ENCODE measurements at regions not wholly inside any gene's neighbourhood (a gene's known extent, or its start where the extent isn't known, plus 50 kb on each side); places are given as distances from the start of the nearest gene placed in this dataset.

GRCh38 chr4:19146038-19146437, 1105.7 kb upstream of the SLIT2 start:
- H3K4me3 Mint-ChIP-seq, result no peak overlapping the region
- H3K9me3 Mint-ChIP-seq, result peaks cover 11 to 27% of the 10 kb centered on the region in 2 donors
- no peak for DNase-seq

DNA sequence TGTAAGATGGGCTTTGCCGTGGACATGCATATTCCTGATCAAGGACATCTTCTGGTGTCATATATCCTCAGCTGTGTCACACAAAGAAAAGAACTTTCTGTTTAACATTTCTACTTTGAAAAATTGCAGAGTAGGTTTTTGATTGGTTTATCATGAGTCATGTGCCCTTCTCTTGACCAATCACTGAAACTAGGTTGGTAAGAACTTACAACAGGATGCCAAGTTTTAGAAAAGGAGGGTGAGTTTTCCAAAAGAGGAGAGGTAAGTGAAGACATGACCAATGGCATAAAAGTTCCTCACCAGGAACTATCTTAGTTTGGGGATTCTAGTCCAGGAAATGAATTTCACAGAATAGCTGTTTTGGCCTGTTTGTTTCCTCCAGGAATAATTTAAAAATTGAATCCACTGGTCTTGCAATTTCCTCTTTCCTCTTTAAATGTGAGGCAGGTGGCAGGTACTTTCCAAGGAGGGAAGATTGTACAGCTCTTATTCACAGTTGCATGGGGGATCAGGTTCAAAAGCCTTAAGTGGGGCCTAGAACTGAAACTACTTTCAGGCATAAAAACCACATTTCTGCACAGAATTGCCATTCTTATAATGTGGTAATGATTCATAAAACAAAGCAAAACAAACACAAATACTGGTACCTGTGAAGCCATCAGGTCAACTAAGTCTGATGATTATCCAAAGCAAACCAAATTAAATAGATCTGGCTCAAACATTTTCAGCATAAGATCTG, 1114.5 kb upstream of the LCORL start:
- no peaks in the 10 kb centered on the region for H3K4me1 Mint-ChIP-seq (ENCODE audit: low read depth in 2 of 2)
- ATAC-seq (replicated peaks) (no peak), DNase-seq (no peak)
- H3K4me3 Mint-ChIP-seq, result no peak overlapping the region
- peaks cover 0 to 8% of the 10 kb centered on the region in 2 donors for H3K9me3 Mint-ChIP-seq
- H3K36me3 Mint-ChIP-seq (ENCODE audit: insufficient read depth), result no peaks in the 10 kb centered on the region
- H3K27ac Mint-ChIP-seq, result no peak overlapping the region
- no peaks in the 10 kb centered on the region for H3K27me3 Mint-ChIP-seq

More at GRCh38 chr4:19146038-19146437, 1105.7 kb upstream of the SLIT2 start:
- Mint-ChIP-seq H3K4me1 (ENCODE audit: low read depth in 2 of 2) (no peaks in the 10 kb centered on the region), H3K27me3 (no peaks in the 10 kb centered on the region), H3K36me3 (ENCODE audit: insufficient read depth) (no peaks in the 10 kb centered on the region), H3K27ac (no peak overlapping the region)
- ATAC-seq (replicated peaks), result no peak

- DNase-seq (no peak), ATAC-seq (replicated peaks) (no peak)
- Mint-ChIP-seq H3K4me3 (no peak overlapping the region), H3K27ac (no peak overlapping the region), H3K9me3 (peaks cover 0 to 4% of the 10 kb centered on the region in 2 donors), H3K27me3 (no peaks in the 10 kb centered on the region), H3K36me3 (ENCODE audit: insufficient read depth) (no peaks in the 10 kb centered on the region), H3K4me1 (ENCODE audit: low read depth in 2 of 2) (no peaks in the 10 kb centered on the region)
These were observed 1113.1 kb upstream of the LCORL start for GRCh38 chr4:19134685-19135084.

DNA sequence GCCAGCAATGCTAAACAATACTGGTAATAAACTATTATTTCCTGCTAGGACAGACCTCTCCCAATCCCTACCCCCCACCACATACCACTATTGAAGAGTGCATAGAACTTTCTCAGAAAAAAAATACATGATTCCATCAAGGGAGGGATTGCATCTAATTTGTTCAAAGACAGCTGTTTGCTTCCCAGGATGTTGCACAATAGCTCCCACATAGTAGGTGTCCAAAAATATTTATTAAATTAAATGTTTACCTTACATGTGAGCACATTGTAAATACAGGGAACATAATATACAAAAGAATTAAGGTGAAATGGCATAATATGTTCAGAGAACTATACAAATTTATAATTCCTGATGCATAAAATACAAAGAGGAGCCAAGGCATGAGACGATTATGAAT, 1111.8 kb upstream of the LCORL start:
- ATAC-seq (replicated peaks) (no peak), DNase-seq (no peak)
- Mint-ChIP-seq H3K9me3 (peaks cover 0 to 4% of the 10 kb centered on the region in 2 donors), H3K4me1 (ENCODE audit: low read depth in 2 of 2) (no peaks in the 10 kb centered on the region), H3K27ac (no peak overlapping the region), H3K36me3 (ENCODE audit: insufficient read depth) (no peaks in the 10 kb centered on the region), H3K27me3 (no peaks in the 10 kb centered on the region), H3K4me3 (no peak overlapping the region)

DNA sequence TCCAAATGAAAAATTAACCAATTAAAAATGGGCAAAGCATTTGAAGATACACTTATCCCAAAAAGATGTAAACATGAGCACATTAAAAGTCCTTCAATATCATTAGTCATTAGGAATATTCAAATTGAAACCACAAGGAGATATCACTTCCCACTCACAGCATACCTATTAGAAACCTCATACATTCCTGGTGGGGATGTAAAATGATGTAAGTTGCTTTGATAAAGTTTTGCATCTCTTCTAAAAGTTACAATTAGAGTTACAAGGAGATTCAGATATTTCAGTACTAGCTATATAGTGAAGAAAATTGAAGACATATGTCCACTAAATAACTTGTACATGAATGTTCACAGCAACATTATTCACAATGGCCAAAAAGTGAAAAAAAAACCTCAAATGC, 1109.3 kb upstream of the LCORL start:
- Mint-ChIP-seq H3K4me3 (no peak overlapping the region), H3K36me3 (ENCODE audit: insufficient read depth) (no peaks in the 10 kb centered on the region), H3K9me3 (peaks cover 5 to 6% of the 10 kb centered on the region in 2 donors), H3K27me3 (no peaks in the 10 kb centered on the region), H3K27ac (no peak overlapping the region), H3K4me1 (ENCODE audit: low read depth in 2 of 2) (no peaks in the 10 kb centered on the region)
- DNase-seq, result no peak
- ATAC-seq (replicated peaks), result no peak

GRCh38 chr4:19128176-19128575, 1106.6 kb upstream of the LCORL start:
- Mint-ChIP-seq H3K4me3 (no peak overlapping the region), H3K27ac (no peak overlapping the region), H3K9me3 (peaks cover 11 to 26% of the 10 kb centered on the region in 2 donors), H3K4me1 (ENCODE audit: low read depth in 2 of 2) (no peaks in the 10 kb centered on the region), H3K27me3 (no peaks in the 10 kb centered on the region), H3K36me3 (ENCODE audit: insufficient read depth) (no peaks in the 10 kb centered on the region)
- DNase-seq, result no peak
- no peak for ATAC-seq (replicated peaks)

- H3K4me1 Mint-ChIP-seq (ENCODE audit: low read depth in 2 of 2), result no peaks in the 10 kb centered on the region
- H3K27ac Mint-ChIP-seq, result no peak overlapping the region
- no peak overlapping the region for H3K4me3 Mint-ChIP-seq
- no peaks in the 10 kb centered on the region for H3K27me3 Mint-ChIP-seq
- no peak for DNase-seq
- peaks cover 11 to 26% of the 10 kb centered on the region in 2 donors for H3K9me3 Mint-ChIP-seq
- no peak for ATAC-seq (replicated peaks)
- H3K36me3 Mint-ChIP-seq (ENCODE audit: insufficient read depth), result no peaks in the 10 kb centered on the region
These were observed 1105.3 kb upstream of the LCORL start for GRCh38 chr4:19126903-19127302.

DNA sequence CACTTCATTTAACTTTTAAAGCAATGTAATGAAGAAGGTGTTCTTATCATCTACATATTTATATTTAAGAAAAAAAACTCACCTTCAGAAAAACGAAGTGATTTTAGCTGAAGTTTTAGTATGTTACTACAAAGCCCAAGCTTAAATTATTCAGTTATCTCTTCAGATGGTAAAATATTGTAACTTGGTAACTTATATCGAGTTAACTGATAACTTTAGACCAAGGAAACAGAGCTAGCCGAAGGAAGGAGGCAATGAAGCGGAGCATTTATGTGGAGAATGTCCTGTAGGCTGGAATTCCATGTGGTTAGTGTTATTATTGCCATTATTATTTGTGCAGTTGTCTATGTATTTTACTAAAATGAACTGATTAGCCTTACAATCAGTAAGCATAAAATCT, 1102.1 kb upstream of the LCORL start:
- Mint-ChIP-seq H3K27ac (no peak overlapping the region), H3K36me3 (ENCODE audit: insufficient read depth) (no peaks in the 10 kb centered on the region), H3K27me3 (no peaks in the 10 kb centered on the region), H3K4me3 (no peak overlapping the region), H3K9me3 (peaks cover 11 to 26% of the 10 kb centered on the region in 2 donors), H3K4me1 (ENCODE audit: low read depth in 2 of 2) (no peaks in the 10 kb centered on the region)
- ATAC-seq (replicated peaks) (no peak), DNase-seq (no peak)

GRCh38 chr4:19119904-19120560, 1098.5 kb upstream of the LCORL start:
- no peaks in the 10 kb centered on the region for H3K36me3 Mint-ChIP-seq (ENCODE audit: insufficient read depth)
- no peak overlapping the region for H3K27ac Mint-ChIP-seq
- peaks cover 7 to 19% of the 10 kb centered on the region in 2 donors for H3K9me3 Mint-ChIP-seq
- no peaks in the 10 kb centered on the region for H3K4me1 Mint-ChIP-seq (ENCODE audit: low read depth in 2 of 2)
- no peak overlapping the region for H3K4me3 Mint-ChIP-seq
- DNase-seq, result no peak
- no peaks in the 10 kb centered on the region for H3K27me3 Mint-ChIP-seq
- ATAC-seq (replicated peaks), result no peak

DNA sequence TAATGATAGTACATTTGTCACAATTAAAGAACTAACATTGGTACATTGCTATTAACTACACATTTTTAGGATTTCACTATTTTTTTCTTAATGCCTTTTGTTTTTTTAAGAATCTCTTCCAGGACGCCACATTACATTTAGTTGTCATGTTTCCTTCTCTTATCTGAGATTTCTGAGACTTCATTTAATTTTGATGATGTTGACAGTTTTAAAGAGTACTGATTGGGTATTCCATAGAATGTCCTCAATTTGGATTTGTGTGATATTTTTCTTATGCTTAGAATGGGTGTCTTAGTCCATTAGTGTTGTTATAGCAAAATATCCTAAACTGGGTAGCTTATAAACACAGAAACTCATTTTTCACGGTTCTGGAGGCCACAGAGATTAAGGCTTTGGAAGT, 1095.5 kb upstream of the LCORL start:
- Mint-ChIP-seq H3K27ac (no peak overlapping the region), H3K4me3 (no peak overlapping the region), H3K9me3 (peaks cover 5 to 6% of the 10 kb centered on the region in 2 donors), H3K4me1 (ENCODE audit: low read depth in 2 of 2) (no peaks in the 10 kb centered on the region), H3K36me3 (ENCODE audit: insufficient read depth) (no peaks in the 10 kb centered on the region), H3K27me3 (no peaks in the 10 kb centered on the region)
- DNase-seq (no peak), ATAC-seq (replicated peaks) (no peak)

- no peak for DNase-seq
- no peak overlapping the region for H3K27ac Mint-ChIP-seq
- no peaks in the 10 kb centered on the region for H3K27me3 Mint-ChIP-seq
- no peaks in the 10 kb centered on the region for H3K4me1 Mint-ChIP-seq (ENCODE audit: low read depth in 2 of 2)
- no peak overlapping the region for H3K4me3 Mint-ChIP-seq
- no peaks in the 10 kb centered on the region for H3K36me3 Mint-ChIP-seq (ENCODE audit: insufficient read depth)
- no peak for ATAC-seq (replicated peaks)
- H3K9me3 Mint-ChIP-seq, result peaks cover 19 to 31% of the 10 kb centered on the region in 2 donors
These were observed 1082.6 kb upstream of the LCORL start for GRCh38 chr4:19104176-19104575.

GRCh38 chr4:19095491-19096046, 1074.0 kb upstream of the LCORL start:
- Mint-ChIP-seq H3K27me3 (no peaks in the 10 kb centered on the region), H3K4me3 (no peak overlapping the region), H3K4me1 (ENCODE audit: low read depth in 2 of 2) (no peaks in the 10 kb centered on the region), H3K36me3 (ENCODE audit: insufficient read depth) (no peaks in the 10 kb centered on the region), H3K27ac (no peak overlapping the region), H3K9me3 (peaks cover 15 to 30% of the 10 kb centered on the region in 2 donors)
- ATAC-seq (replicated peaks), result no peak
- no peak for DNase-seq

DNA sequence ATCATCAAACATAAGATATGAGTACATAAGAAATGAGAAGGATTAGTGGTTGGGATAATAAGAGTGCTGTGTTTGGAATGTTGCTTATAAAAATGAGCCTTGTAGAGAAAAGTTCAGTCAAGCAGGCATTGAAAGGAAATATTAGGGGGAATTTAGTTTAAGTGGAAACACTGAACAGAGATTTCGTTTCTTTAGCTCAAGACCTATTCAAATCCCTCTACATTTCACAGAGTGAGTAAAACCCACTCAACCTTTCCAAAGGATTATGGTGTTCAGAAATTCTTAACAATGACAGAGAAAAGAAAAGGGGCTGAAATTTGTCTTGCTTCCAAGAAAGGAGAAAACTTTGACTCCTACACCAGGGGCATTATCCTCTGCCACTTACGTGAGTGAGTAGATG, 1072.4 kb upstream of the LCORL start:
- Mint-ChIP-seq H3K9me3 (peaks cover 12 to 22% of the 10 kb centered on the region in 2 donors), H3K4me3 (no peak overlapping the region), H3K4me1 (ENCODE audit: low read depth in 2 of 2) (no peaks in the 10 kb centered on the region), H3K36me3 (ENCODE audit: insufficient read depth) (no peaks in the 10 kb centered on the region), H3K27ac (no peak overlapping the region), H3K27me3 (no peaks in the 10 kb centered on the region)
- DNase-seq (no peak), ATAC-seq (replicated peaks) (no peak)

DNA sequence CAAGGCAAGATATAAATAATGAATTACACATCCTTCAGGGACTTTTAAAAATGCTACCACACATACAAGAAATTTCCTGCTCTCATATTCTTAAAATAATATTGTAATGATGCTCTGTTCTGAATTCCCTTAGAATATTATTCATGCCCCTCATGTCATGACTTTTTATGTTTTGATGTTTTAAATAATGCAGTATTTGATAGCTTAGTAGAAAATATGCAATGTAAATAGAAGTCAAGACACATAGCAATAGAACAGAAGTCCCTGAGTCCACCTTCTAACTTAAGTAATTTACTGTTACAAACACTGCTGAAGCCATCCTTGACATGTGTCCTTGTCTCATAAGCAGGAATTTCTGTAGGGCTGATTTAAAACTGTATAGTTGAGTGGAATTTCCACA, 1071.2 kb upstream of the LCORL start:
- H3K9me3 Mint-ChIP-seq, result peaks cover 7 to 19% of the 10 kb centered on the region in 2 donors
- no peak for ATAC-seq (replicated peaks)
- DNase-seq, result no peak
- H3K4me1 Mint-ChIP-seq (ENCODE audit: low read depth in 2 of 2), result no peaks in the 10 kb centered on the region
- H3K4me3 Mint-ChIP-seq, result no peak overlapping the region
- H3K27ac Mint-ChIP-seq, result no peak overlapping the region
- H3K27me3 Mint-ChIP-seq, result no peaks in the 10 kb centered on the region
- H3K36me3 Mint-ChIP-seq (ENCODE audit: insufficient read depth), result no peaks in the 10 kb centered on the region

All from effector memory CD8-positive, alpha-beta T cell (primary cell).